ENCODE measurements at regions not wholly inside any gene's neighbourhood (a gene's known extent, or its start where the extent isn't known, plus 50 kb on each side); places are given as distances from the start of the nearest gene placed in this dataset.
"Not testable (repeated sequence)": the region's sequence is repeated elsewhere in the genome, so short reads cannot be mapped to it uniquely, and the experiment has no call there.

DNA sequence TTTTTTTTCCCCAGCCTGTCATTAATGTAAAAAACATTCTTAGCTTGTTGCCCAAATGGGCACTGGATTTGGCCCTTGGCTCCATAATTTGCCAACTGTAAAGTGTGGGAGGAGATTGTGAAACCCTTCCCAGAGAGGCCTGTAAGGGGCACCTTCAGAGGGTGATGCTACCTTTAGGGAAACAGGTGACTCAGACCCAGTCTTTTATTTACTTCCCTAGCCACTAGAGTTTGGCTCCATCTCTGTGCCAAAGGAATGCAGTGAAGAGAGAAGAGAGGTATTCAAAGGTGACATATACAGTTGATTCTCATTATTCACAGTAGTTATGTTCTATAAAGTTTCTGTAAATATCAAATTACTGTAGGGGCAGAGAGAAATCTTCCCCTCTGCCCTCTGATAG is 189.6 kb downstream of the SPATA31A1 start:
- ATAC-seq; H3K4me3 ChIP-seq (ENCODE audit: low read depth in 2 of 2, low read length in 2 of 2); H3K27me3 ChIP-seq (ENCODE audit: control insufficient read depth, insufficient read depth, low read length); in situ Hi-C loops (cut with HindIII; ENCODE audit: low pct_unique_long_range_greater_than_20kb, low sequenced_read_pairs); BruUV-seq (replicated peaks); H3K4me1 ChIP-seq (ENCODE audit: control insufficient read depth, insufficient read depth, low read length); CTCF ChIA-PET; DNase-seq (ENCODE audit: low read depth, low spot score); H3K27ac ChIP-seq (ENCODE audit: low read length); POLR2A ChIA-PET; H3K36me3 ChIP-seq (ENCODE audit: control insufficient read depth, insufficient read depth, low read length); H3K9me3 ChIP-seq (ENCODE audit: control insufficient read depth, insufficient read depth, low read depth, low read length); intact Hi-C loops (cut with micrococcal nuclease; ENCODE audit: unreplicated experiment): not testable (repeated sequence)

DNA sequence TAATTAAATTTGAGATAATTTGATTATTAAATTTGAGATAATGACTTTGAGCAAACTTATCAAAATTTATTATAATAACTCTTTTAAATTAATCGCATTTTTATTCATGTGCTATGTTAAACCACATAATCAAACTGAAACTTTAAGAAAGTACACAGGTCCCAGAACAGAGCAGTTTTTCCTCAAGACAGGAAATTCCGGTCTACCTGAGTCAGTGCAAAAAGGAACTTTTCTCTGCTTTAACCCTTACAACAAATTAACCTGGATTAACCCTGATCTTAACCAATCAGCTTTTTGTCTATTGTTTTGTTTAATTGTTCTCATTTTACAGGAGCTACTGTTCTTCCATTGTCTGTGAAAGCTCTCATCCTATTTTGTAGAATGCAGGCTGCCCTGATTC is 195.1 kb downstream of the SPATA31A1 start:
- H3K4me3 ChIP-seq (ENCODE audit: low read depth in 2 of 2, low read length in 2 of 2); H3K4me1 ChIP-seq (ENCODE audit: control insufficient read depth, insufficient read depth, low read length); ATAC-seq; H3K9me3 ChIP-seq (ENCODE audit: control insufficient read depth, insufficient read depth, low read depth, low read length); BruUV-seq (replicated peaks); POLR2A ChIA-PET; CTCF ChIA-PET; H3K27me3 ChIP-seq (ENCODE audit: control insufficient read depth, insufficient read depth, low read length); intact Hi-C loops (cut with micrococcal nuclease; ENCODE audit: unreplicated experiment); in situ Hi-C loops (cut with HindIII; ENCODE audit: low pct_unique_long_range_greater_than_20kb, low sequenced_read_pairs); DNase-seq (ENCODE audit: low read depth, low spot score); H3K36me3 ChIP-seq (ENCODE audit: control insufficient read depth, insufficient read depth, low read length); H3K27ac ChIP-seq (ENCODE audit: low read length): not testable (repeated sequence)

GRCh38 chr9:39551544-39551943 is 196.1 kb downstream of the SPATA31A1 start:
- DNase-seq (ENCODE audit: low read depth, low spot score); ATAC-seq; H3K4me1 ChIP-seq (ENCODE audit: control insufficient read depth, insufficient read depth, low read length); H3K36me3 ChIP-seq (ENCODE audit: control insufficient read depth, insufficient read depth, low read length); H3K4me3 ChIP-seq (ENCODE audit: low read depth in 2 of 2, low read length in 2 of 2); in situ Hi-C loops (cut with HindIII; ENCODE audit: low pct_unique_long_range_greater_than_20kb, low sequenced_read_pairs); CTCF ChIA-PET; H3K27me3 ChIP-seq (ENCODE audit: control insufficient read depth, insufficient read depth, low read length); BruUV-seq (replicated peaks); H3K27ac ChIP-seq (ENCODE audit: low read length); intact Hi-C loops (cut with micrococcal nuclease; ENCODE audit: unreplicated experiment); POLR2A ChIA-PET; H3K9me3 ChIP-seq (ENCODE audit: control insufficient read depth, insufficient read depth, low read depth, low read length): not testable (repeated sequence)

- POLR2A ChIA-PET; ATAC-seq; CTCF ChIA-PET; H3K27ac ChIP-seq (ENCODE audit: low read length); DNase-seq (ENCODE audit: low read depth, low spot score); BruUV-seq (replicated peaks); in situ Hi-C loops (cut with HindIII; ENCODE audit: low pct_unique_long_range_greater_than_20kb, low sequenced_read_pairs); H3K4me1 ChIP-seq (ENCODE audit: control insufficient read depth, insufficient read depth, low read length); H3K9me3 ChIP-seq (ENCODE audit: control insufficient read depth, insufficient read depth, low read depth, low read length); H3K36me3 ChIP-seq (ENCODE audit: control insufficient read depth, insufficient read depth, low read length); H3K27me3 ChIP-seq (ENCODE audit: control insufficient read depth, insufficient read depth, low read length); intact Hi-C loops (cut with micrococcal nuclease; ENCODE audit: unreplicated experiment); H3K4me3 ChIP-seq (ENCODE audit: low read depth in 2 of 2, low read length in 2 of 2): not testable (repeated sequence)
Measured at GRCh38 chr9:39552242-39552881, 196.9 kb downstream of the SPATA31A1 start.

- POLR2A ChIA-PET; intact Hi-C loops (cut with micrococcal nuclease; ENCODE audit: unreplicated experiment); ATAC-seq; CTCF ChIA-PET; H3K4me1 ChIP-seq (ENCODE audit: control insufficient read depth, insufficient read depth, low read length); H3K27me3 ChIP-seq (ENCODE audit: control insufficient read depth, insufficient read depth, low read length); BruUV-seq (replicated peaks); H3K27ac ChIP-seq (ENCODE audit: low read length); H3K36me3 ChIP-seq (ENCODE audit: control insufficient read depth, insufficient read depth, low read length); H3K4me3 ChIP-seq (ENCODE audit: low read depth in 2 of 2, low read length in 2 of 2); in situ Hi-C loops (cut with HindIII; ENCODE audit: low pct_unique_long_range_greater_than_20kb, low sequenced_read_pairs); DNase-seq (ENCODE audit: low read depth, low spot score); H3K9me3 ChIP-seq (ENCODE audit: control insufficient read depth, insufficient read depth, low read depth, low read length): not testable (repeated sequence)
Measured at GRCh38 chr9:39554352-39554751, 198.9 kb downstream of the SPATA31A1 start.
